ENCODE measurements at regions not wholly inside any gene's neighbourhood (a gene's known extent, or its start where the extent isn't known, plus 50 kb on each side); places are given as distances from the start of the nearest gene placed in this dataset.

GRCh38 chr17:69608808-69609472 is 194.4 kb downstream of the MAP2K6 start:
- Histone ChIP-seq H3K36me3 (ENCODE audit: insufficient read depth, low read length) (no peaks in the 10 kb centered on the region), H4K20me1 (ENCODE audit: insufficient read depth) (no peaks in the 10 kb centered on the region), H3K9ac (ENCODE audit: low read length) (no peak overlapping the region), H3K9me2 (ENCODE audit: insufficient read depth, low read length) (no peaks in the 10 kb centered on the region), H3K79me2 (replicated peaks; ENCODE audit: insufficient read depth, low read length) (no peaks in the 10 kb centered on the region), H2AFZ (ENCODE audit: low read depth, low read length) (no peak overlapping the region), H3K27me3 (ENCODE audit: insufficient read depth, low read depth, low read length) (no peaks in the 10 kb centered on the region), H3K27ac (ENCODE audit: low read length) (no peak overlapping the region), H3K9me3 (ENCODE audit: low read length) (no peaks in the 10 kb centered on the region), H3K4me2 (ENCODE audit: low read length) (no peak overlapping the region), H3F3A (ENCODE audit: insufficient read depth, low read length, poor library complexity, severe bottlenecking) (no peaks in the 10 kb centered on the region), H3K4me3 (ENCODE audit: low read length) (no peak overlapping the region)
- TF ChIP-seq SMC3 (conservative IDR thresholded peaks at IDR 0.05; ENCODE audit: poor library complexity): no peak

- Histone ChIP-seq H3K9me3 (ENCODE audit: low read length) (no peaks in the 10 kb centered on the region), H3K27ac (ENCODE audit: low read length) (no peak overlapping the region), H3F3A (ENCODE audit: insufficient read depth, low read length, poor library complexity, severe bottlenecking) (no peaks in the 10 kb centered on the region), H3K79me2 (replicated peaks; ENCODE audit: insufficient read depth, low read length) (no peaks in the 10 kb centered on the region), H3K27me3 (ENCODE audit: insufficient read depth, low read depth, low read length) (no peaks in the 10 kb centered on the region), H2AFZ (ENCODE audit: low read depth, low read length) (no peak overlapping the region), H3K9me2 (ENCODE audit: insufficient read depth, low read length) (no peaks in the 10 kb centered on the region), H3K4me2 (ENCODE audit: low read length) (no peak overlapping the region), H3K9ac (ENCODE audit: low read length) (no peak overlapping the region), H3K36me3 (ENCODE audit: insufficient read depth, low read length) (no peaks in the 10 kb centered on the region), H4K20me1 (ENCODE audit: insufficient read depth) (no peaks in the 10 kb centered on the region), H3K4me3 (ENCODE audit: low read length) (no peak overlapping the region)
- TF ChIP-seq SMC3 (conservative IDR thresholded peaks at IDR 0.05; ENCODE audit: poor library complexity) (no peak), MXI1 (conservative IDR thresholded peaks at IDR 0.05; ENCODE audit: poor library complexity, severe bottlenecking) (no peak), EZH2 (IDR thresholded peaks at IDR 0.05; ENCODE audit: borderline replicate concordance, insufficient read depth, low read length, poor library complexity, severe bottlenecking) (no peak), CTCF (IDR thresholded peaks at IDR 0.05; ENCODE audit: poor library complexity, severe bottlenecking) (no peak), RAD21 (conservative IDR thresholded peaks at IDR 0.05) (no peak), EP300 (conservative IDR thresholded peaks at IDR 0.05; ENCODE audit: poor library complexity, severe bottlenecking) (no peak), POLR2AphosphoS5 (IDR thresholded peaks at IDR 0.05) (no peak), TAF1 (IDR thresholded peaks at IDR 0.05; ENCODE audit: low read depth) (no peak)
- TF ChIP-seq, protein P1, sequence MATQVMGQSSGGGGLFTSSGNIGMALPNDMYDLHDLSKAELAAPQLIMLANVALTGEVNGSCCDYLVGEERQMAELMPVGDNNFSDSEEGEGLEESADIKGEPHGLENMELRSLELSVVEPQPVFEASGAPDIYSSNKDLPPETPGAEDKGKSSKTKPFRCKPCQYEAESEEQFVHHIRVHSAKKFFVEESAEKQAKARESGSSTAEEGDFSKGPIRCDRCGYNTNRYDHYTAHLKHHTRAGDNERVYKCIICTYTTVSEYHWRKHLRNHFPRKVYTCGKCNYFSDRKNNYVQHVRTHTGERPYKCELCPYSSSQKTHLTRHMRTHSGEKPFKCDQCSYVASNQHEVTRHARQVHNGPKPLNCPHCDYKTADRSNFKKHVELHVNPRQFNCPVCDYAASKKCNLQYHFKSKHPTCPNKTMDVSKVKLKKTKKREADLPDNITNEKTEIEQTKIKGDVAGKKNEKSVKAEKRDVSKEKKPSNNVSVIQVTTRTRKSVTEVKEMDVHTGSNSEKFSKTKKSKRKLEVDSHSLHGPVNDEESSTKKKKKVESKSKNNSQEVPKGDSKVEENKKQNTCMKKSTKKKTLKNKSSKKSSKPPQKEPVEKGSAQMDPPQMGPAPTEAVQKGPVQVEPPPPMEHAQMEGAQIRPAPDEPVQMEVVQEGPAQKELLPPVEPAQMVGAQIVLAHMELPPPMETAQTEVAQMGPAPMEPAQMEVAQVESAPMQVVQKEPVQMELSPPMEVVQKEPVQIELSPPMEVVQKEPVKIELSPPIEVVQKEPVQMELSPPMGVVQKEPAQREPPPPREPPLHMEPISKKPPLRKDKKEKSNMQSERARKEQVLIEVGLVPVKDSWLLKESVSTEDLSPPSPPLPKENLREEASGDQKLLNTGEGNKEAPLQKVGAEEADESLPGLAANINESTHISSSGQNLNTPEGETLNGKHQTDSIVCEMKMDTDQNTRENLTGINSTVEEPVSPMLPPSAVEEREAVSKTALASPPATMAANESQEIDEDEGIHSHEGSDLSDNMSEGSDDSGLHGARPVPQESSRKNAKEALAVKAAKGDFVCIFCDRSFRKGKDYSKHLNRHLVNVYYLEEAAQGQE (IDR thresholded peaks at IDR 0.05; ENCODE audit: borderline replicate concordance): no peak
Observed at GRCh38 chr17:69609473-69610305, 195.2 kb downstream of the MAP2K6 start.
